ENCODE measurements at regions not wholly inside any gene's neighbourhood (a gene's known extent, or its start where the extent isn't known, plus 50 kb on each side); places are given as distances from the start of the nearest gene placed in this dataset.

- no peak for DNase-seq (ENCODE audit: low spot score)
- Histone ChIP-seq H3K4me2 (no peak overlapping the region), H4K20me1 (replicated peaks; ENCODE audit: insufficient read depth) (no peaks in the 10 kb centered on the region), H2AFZ (no peak overlapping the region), H3K9me2 (ENCODE audit: insufficient read depth) (peaks cover 12% of the 10 kb centered on the region), H3F3A (replicated peaks; ENCODE audit: low read depth) (no peaks in the 10 kb centered on the region), H3K4me3 (no peak overlapping the region), H3K79me2 (replicated peaks; ENCODE audit: insufficient read depth) (no peaks in the 10 kb centered on the region), H3K27ac (ENCODE audit: low read depth) (no peak overlapping the region), H3K36me3 (ENCODE audit: insufficient read depth) (no peaks in the 10 kb centered on the region), H3K4me1 (ENCODE audit: insufficient read depth) (peaks cover 11% of the 10 kb centered on the region), H3K27me3 (ENCODE audit: insufficient read depth) (no peaks in the 10 kb centered on the region)
- peaks cover 8% of the 10 kb centered on the region for H3K27me3 Mint-ChIP-seq (ENCODE audit: insufficient read depth, low read depth, poor library complexity)
- H3K9me3 Mint-ChIP-seq = peaks cover 13% of the 10 kb centered on the region; the same call in 2 of the 3 replicates
- H3K27ac Mint-ChIP-seq = no peak overlapping the region
- peaks cover 21% of the 10 kb centered on the region for H3K36me3 Mint-ChIP-seq (ENCODE audit: low read depth)
- ATAC-seq = no peak
- TF ChIP-seq ETS1 (IDR thresholded peaks at IDR 0.05) = no peak
- TF ChIP-seq, protein P1, sequence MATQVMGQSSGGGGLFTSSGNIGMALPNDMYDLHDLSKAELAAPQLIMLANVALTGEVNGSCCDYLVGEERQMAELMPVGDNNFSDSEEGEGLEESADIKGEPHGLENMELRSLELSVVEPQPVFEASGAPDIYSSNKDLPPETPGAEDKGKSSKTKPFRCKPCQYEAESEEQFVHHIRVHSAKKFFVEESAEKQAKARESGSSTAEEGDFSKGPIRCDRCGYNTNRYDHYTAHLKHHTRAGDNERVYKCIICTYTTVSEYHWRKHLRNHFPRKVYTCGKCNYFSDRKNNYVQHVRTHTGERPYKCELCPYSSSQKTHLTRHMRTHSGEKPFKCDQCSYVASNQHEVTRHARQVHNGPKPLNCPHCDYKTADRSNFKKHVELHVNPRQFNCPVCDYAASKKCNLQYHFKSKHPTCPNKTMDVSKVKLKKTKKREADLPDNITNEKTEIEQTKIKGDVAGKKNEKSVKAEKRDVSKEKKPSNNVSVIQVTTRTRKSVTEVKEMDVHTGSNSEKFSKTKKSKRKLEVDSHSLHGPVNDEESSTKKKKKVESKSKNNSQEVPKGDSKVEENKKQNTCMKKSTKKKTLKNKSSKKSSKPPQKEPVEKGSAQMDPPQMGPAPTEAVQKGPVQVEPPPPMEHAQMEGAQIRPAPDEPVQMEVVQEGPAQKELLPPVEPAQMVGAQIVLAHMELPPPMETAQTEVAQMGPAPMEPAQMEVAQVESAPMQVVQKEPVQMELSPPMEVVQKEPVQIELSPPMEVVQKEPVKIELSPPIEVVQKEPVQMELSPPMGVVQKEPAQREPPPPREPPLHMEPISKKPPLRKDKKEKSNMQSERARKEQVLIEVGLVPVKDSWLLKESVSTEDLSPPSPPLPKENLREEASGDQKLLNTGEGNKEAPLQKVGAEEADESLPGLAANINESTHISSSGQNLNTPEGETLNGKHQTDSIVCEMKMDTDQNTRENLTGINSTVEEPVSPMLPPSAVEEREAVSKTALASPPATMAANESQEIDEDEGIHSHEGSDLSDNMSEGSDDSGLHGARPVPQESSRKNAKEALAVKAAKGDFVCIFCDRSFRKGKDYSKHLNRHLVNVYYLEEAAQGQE (IDR thresholded peaks at IDR 0.05; ENCODE audit: unreplicated experiment) = no peak
- no peak for TF ChIP-seq STAT1 (IDR thresholded peaks at IDR 0.05; ENCODE audit: unreplicated experiment)
- peak in 1 of 2 experiments; percentile 21; a peak in 1 of 4 replicates for TF ChIP-seq CTCF (conservative IDR thresholded peaks at IDR 0.05; ENCODE audit: low read depth in 2 of 2)
- no peak for TF ChIP-seq JUNB (IDR thresholded peaks at IDR 0.05; ENCODE audit: unreplicated experiment)
- H3K4me1 Mint-ChIP-seq = peaks cover 28% of the 10 kb centered on the region
- no peak overlapping the region for H3K4me3 Mint-ChIP-seq
Measured at GRCh38 chr6:4509506-4509905, 266.7 kb upstream of the CDYL start.

GRCh38 chr6:4506792-4507191, 269.4 kb upstream of the CDYL start:
- no peak for DNase-seq (ENCODE audit: low spot score)
- ATAC-seq = no peak
- H3K4me1 Mint-ChIP-seq = peaks cover 46% of the 10 kb centered on the region
- H4K20me1 ChIP-seq (replicated peaks; ENCODE audit: insufficient read depth) = no peaks in the 10 kb centered on the region
- H3K4me3 Mint-ChIP-seq = no peak overlapping the region
- H3K27me3 ChIP-seq (ENCODE audit: insufficient read depth) = no peaks in the 10 kb centered on the region
- H3K27ac ChIP-seq (ENCODE audit: low read depth) = no peak overlapping the region
- H2AFZ ChIP-seq = no peak overlapping the region
- peaks cover 34% of the 10 kb centered on the region for H3K36me3 Mint-ChIP-seq (ENCODE audit: low read depth)
- peaks cover 25% of the 10 kb centered on the region for H3K9me2 ChIP-seq (ENCODE audit: insufficient read depth)
- H3K79me2 ChIP-seq (replicated peaks; ENCODE audit: insufficient read depth) = no peaks in the 10 kb centered on the region
- peaks cover 22% of the 10 kb centered on the region; the same call in 2 of the 3 replicates for H3K9me3 Mint-ChIP-seq
- peaks cover 24% of the 10 kb centered on the region for H3K4me1 ChIP-seq (ENCODE audit: insufficient read depth)
- H3F3A ChIP-seq (replicated peaks; ENCODE audit: low read depth) = 0 out of 2 replicates have a peak, but pooled peaks cover 5% of the 10 kb centered on the region
- no peak overlapping the region for H3K4me3 ChIP-seq
- H3K27me3 Mint-ChIP-seq (ENCODE audit: insufficient read depth, low read depth, poor library complexity) = peaks cover 8% of the 10 kb centered on the region
- H3K27ac Mint-ChIP-seq = no peak overlapping the region
- H3K36me3 ChIP-seq (ENCODE audit: insufficient read depth) = no peaks in the 10 kb centered on the region
- no peak overlapping the region for H3K4me2 ChIP-seq
- TF ChIP-seq CTCF (conservative IDR thresholded peaks at IDR 0.05; ENCODE audit: low read depth in 2 of 2) = no peak
- TF ChIP-seq, protein P1 (IDR thresholded peaks at IDR 0.05; ENCODE audit: unreplicated experiment) = no peak
- no peak for TF ChIP-seq NANOG (IDR thresholded peaks at IDR 0.05; ENCODE audit: borderline replicate concordance)
- no peak for TF ChIP-seq EZH2 (IDR thresholded peaks at IDR 0.05; ENCODE audit: low read depth, unreplicated experiment)
- no peak for TF ChIP-seq STAT1 (IDR thresholded peaks at IDR 0.05; ENCODE audit: unreplicated experiment)

Data from GM23338 (cell line).